H1 (cell line): ENCODE measurements at regions not wholly inside any gene's neighbourhood (a gene's known extent, or its start where the extent isn't known, plus 50 kb on each side); places are given as distances from the start of the nearest gene placed in this dataset.

ENCODE experiments used
- CTCF ChIA-PET: fragments of 300-600 bp; sonication (Branson Sonifier 250); formaldehyde crosslinking; loops from one replicate; lab custom pipeline; 2021; ENCODE audit not compliant: partially characterized antibody; lab: Charles Lee
- POLR2A ChIA-PET: fragments of 300-600 bp; sonication (Branson Sonifier 250); formaldehyde crosslinking; loops from one replicate; lab custom pipeline; 2021; ENCODE audit warnings: inconsistent platforms; ENCODE audit not compliant: partially characterized antibody; lab: Charles Lee
- DNase-seq, 2 experiments: peaks; one replicate each; pipeline versions ENCODE4 v3.0.0 to v3.0.0-alpha.2; 2010 to 2022; ENCODE audit warnings: low spot score in 2 of 2, low read depth in 1 of 2, mixed read lengths in 1 of 2
- FAIRE-seq: peaks from 2 replicates; lab custom pipeline; 2011; peaks lifted over from hg19 to GRCh38; lab: Jason Lieb, UNC
- H2AFZ ChIP-seq: 2 replicates; pipeline ENCODE4 v1.8.1; 2012; ENCODE audit warnings: low read length, inconsistent platforms
- H2AK5ac ChIP-seq: 2 replicates; pipeline ENCODE4 v1.6.1; 2013; ENCODE audit warnings: low read depth, low read length
- H2BK120ac ChIP-seq: replicated peaks from 2 replicates; pipeline ENCODE3; 2013; ENCODE audit warnings: low read depth, low read length, inconsistent platforms
- H2BK12ac ChIP-seq: 2 replicates; pipeline ENCODE4 v1.6.1; 2013; ENCODE audit warnings: low read depth, low read length
- H2BK15ac ChIP-seq: 2 replicates; pipeline ENCODE4 v1.6.1; 2013; ENCODE audit warnings: low read length
- H2BK20ac ChIP-seq: 2 replicates; pipeline ENCODE4 v1.6.1; 2013; ENCODE audit warnings: low read length
- H2BK5ac ChIP-seq: 2 replicates; pipeline ENCODE4 v1.6.1; 2013; ENCODE audit warnings: low read depth, low read length
- H3K14ac ChIP-seq: 2 replicates; pipeline ENCODE4 v1.6.1; 2013; ENCODE audit warnings: inconsistent platforms; ENCODE audit not compliant: insufficient read length
- H3K18ac ChIP-seq: 2 replicates; pipeline ENCODE4 v1.6.1; 2013; ENCODE audit warnings: low read length; ENCODE audit errors: extremely low read depth
- H3K23ac ChIP-seq: 2 replicates; pipeline ENCODE4 v1.6.1; 2013; ENCODE audit warnings: inconsistent platforms; ENCODE audit not compliant: insufficient read length
- H3K23me2 ChIP-seq: 2 replicates; pipeline ENCODE4 v1.6.1; 2013; ENCODE audit warnings: low read depth, low read length
- H3K27ac ChIP-seq: 2 replicates; pipeline ENCODE4 v1.6.1; 2011; ENCODE audit warnings: low read depth, low read length, inconsistent platforms
- H3K27me3 ChIP-seq, 4 experiments: replicated peaks in 1 of 4; 1 replicate in 1 of 4; 2 replicates in 3 of 4; pipeline versions ENCODE4 v1.6.1 to v1.8.1; 2011 to 2013; ENCODE audit warnings: low read length in 3 of 4, mild to moderate bottlenecking in 3 of 4, inconsistent platforms in 2 of 4, mixed read lengths in 2 of 4, moderate library complexity in 1 of 4; ENCODE audit not compliant: control insufficient read depth in 3 of 4, insufficient read depth in 3 of 4; ENCODE audit errors: extremely low read depth in 1 of 4
- H3K36me3 ChIP-seq, 4 experiments: 2 replicates each; pipeline versions ENCODE4 v1.6.1 to v1.8.1; 2011 to 2013; ENCODE audit warnings: mild to moderate bottlenecking in 4 of 4, low read length in 3 of 4, moderate library complexity in 2 of 4, control low read depth in 1 of 4, inconsistent platforms in 1 of 4; ENCODE audit not compliant: insufficient read depth in 4 of 4, control insufficient read depth in 2 of 4
- H3K4ac ChIP-seq: replicated peaks from 2 replicates; pipeline ENCODE3; 2013; ENCODE audit warnings: low read length, low read depth, mixed read lengths, inconsistent platforms; ENCODE audit not compliant: insufficient read length
- H3K4me1 ChIP-seq, 4 experiments: replicated peaks in 1 of 4; 1 replicate in 1 of 4; 2 replicates in 3 of 4; pipeline versions ENCODE4 v1.6.1 to v1.8.1; 2011 to 2013; ENCODE audit warnings: low read length in 3 of 4, inconsistent platforms in 2 of 4, mixed read lengths in 1 of 4; ENCODE audit not compliant: insufficient read depth in 4 of 4, control insufficient read depth in 3 of 4
- H3K4me2 ChIP-seq, 2 experiments: 2 replicates each; pipeline versions ENCODE4 v1.6.1 to v1.8.1; 2011 to 2013; ENCODE audit warnings: low read depth in 2 of 2, low read length in 2 of 2, control low read depth in 1 of 2, inconsistent platforms in 1 of 2, mild to moderate bottlenecking in 1 of 2; ENCODE audit not compliant: insufficient read depth in 1 of 2
- H3K4me3 ChIP-seq, 4 experiments: fragments of 200-600, 300-600 bp in 1 of 4; sonication (generic), shearing (Covaris generic), sonication (Bioruptor Twin) in 1 of 4; 2 replicates each; pipeline versions ENCODE4 v1.5.1 to v1.8.1; 2011 to 2016; ENCODE audit warnings: low read length in 4 of 4, low read depth in 3 of 4, control low read depth in 2 of 4, inconsistent platforms in 2 of 4, mild to moderate bottlenecking in 2 of 4, mixed read lengths in 1 of 4, moderate library complexity in 1 of 4; ENCODE audit not compliant: insufficient read depth in 2 of 4; ENCODE audit errors: extremely low read depth in 1 of 4
- H3K56ac ChIP-seq: replicated peaks from 2 replicates; pipeline ENCODE3; 2013; ENCODE audit warnings: low read depth, mild to moderate bottlenecking, mixed read lengths, low read length, inconsistent platforms; ENCODE audit not compliant: insufficient read length
- H3K79me1 ChIP-seq: 2 replicates; pipeline ENCODE4 v1.6.1; 2013; ENCODE audit warnings: low read depth, low read length, control low read depth
- H3K79me2 ChIP-seq, 2 experiments: 2 replicates each; pipeline versions ENCODE4 v1.6.1 to v1.8.1; 2012 to 2013; ENCODE audit warnings: low read length in 2 of 2, mild to moderate bottlenecking in 2 of 2, inconsistent platforms in 1 of 2; ENCODE audit not compliant: insufficient read depth in 2 of 2, control insufficient read depth in 1 of 2
- H3K9ac ChIP-seq, 4 experiments: replicated peaks in 1 of 4; 1 replicate in 1 of 4; 2 replicates in 3 of 4; pipeline versions ENCODE4 v1.6.1 to v1.8.1; 2011 to 2013; ENCODE audit warnings: low read depth in 3 of 4, low read length in 3 of 4, control low read depth in 2 of 4, mild to moderate bottlenecking in 2 of 4, moderate library complexity in 2 of 4, inconsistent platforms in 1 of 4; ENCODE audit errors: extremely low read depth in 1 of 4
- H3K9me3 ChIP-seq, 2 experiments: 2 replicates each; pipeline versions ENCODE4 v1.6.1 to v1.8.1; 2012 to 2013; ENCODE audit warnings: mild to moderate bottlenecking in 2 of 2, moderate library complexity in 2 of 2, control low read depth in 1 of 2, inconsistent platforms in 1 of 2, low read depth in 1 of 2, low read length in 1 of 2, mixed read lengths in 1 of 2; ENCODE audit not compliant: insufficient read depth in 2 of 2
- H4K20me1 ChIP-seq, 2 experiments: replicated peaks in 1 of 2; 2 replicates each; pipeline versions ENCODE3 to v1.8.1; 2011 to 2013; ENCODE audit warnings: inconsistent platforms in 2 of 2, low read length in 2 of 2, mild to moderate bottlenecking in 1 of 2; ENCODE audit not compliant: insufficient read depth in 2 of 2, control insufficient read depth in 1 of 2
- H4K5ac ChIP-seq: 2 replicates; pipeline ENCODE4 v1.6.1; 2013; ENCODE audit warnings: low read length, low read depth, mixed read lengths, inconsistent platforms; ENCODE audit not compliant: insufficient read length
- H4K8ac ChIP-seq: 2 replicates; pipeline ENCODE4 v1.8.0; 2013; ENCODE audit warnings: mild to moderate bottlenecking, moderate library complexity, low read length, inconsistent platforms; ENCODE audit not compliant: insufficient read depth; ENCODE audit errors: extremely low read depth
- H4K91ac ChIP-seq: replicated peaks from 2 replicates; pipeline ENCODE3; 2013; ENCODE audit warnings: low read length, mixed read lengths, inconsistent platforms; ENCODE audit not compliant: insufficient read length
- CTCF ChIP-seq, 3 experiments: IDR thresholded peaks; 1 replicate in 2 of 3; 2 replicates in 1 of 3; pipeline versions ENCODE4 v1.5.1 to v1.6.1; 2011; ENCODE audit warnings: low read length in 3 of 3, mild to moderate bottlenecking in 3 of 3, inconsistent platforms in 2 of 3, low read depth in 1 of 3, moderate library complexity in 1 of 3; ENCODE audit not compliant: insufficient read depth in 1 of 3; ENCODE audit errors: control extremely low read depth in 1 of 3
- RAD21 ChIP-seq, 2 experiments: IDR thresholded peaks in 1 of 2; conservative IDR thresholded peaks in 1 of 2; 2 replicates each; pipeline ENCODE4 v1.6.1; 2011; ENCODE audit warnings: low read depth in 2 of 2, low read length in 2 of 2, improper control_type of control experiment in 1 of 2, inconsistent platforms in 1 of 2, mild to moderate bottlenecking in 1 of 2, moderate library complexity in 1 of 2
- SIRT6 ChIP-seq: IDR thresholded peaks from one replicate; pipeline ENCODE4 v1.7.1; 2012; ENCODE audit warnings: low read length, inconsistent platforms
- SIX5 ChIP-seq: IDR thresholded peaks from 2 replicates; pipeline ENCODE4 v1.6.1; 2011; ENCODE audit warnings: mild to moderate bottlenecking, low read depth, low read length
- SP1 ChIP-seq: IDR thresholded peaks from 2 replicates; pipeline ENCODE4 v1.6.1; 2011; ENCODE audit warnings: low read depth, low read length
- WGBS, 2 experiments: shearing (Covaris generic) in 1 of 2; methylation state at CpG; one replicate each; pipeline versions ENCODE4 v1.1.6 to v1.1.7; 2013 to 2015; ENCODE audit warnings: low lambda C conversion rate in 2 of 2, mixed read lengths in 2 of 2, inconsistent platforms in 1 of 2, low coverage in 1 of 2, missing lambda C conversion rate in 1 of 2; ENCODE audit not compliant: insufficient replicate concordance in 2 of 2, insufficient coverage in 1 of 2, insufficient read length in 1 of 2; ENCODE audit errors: extremely low coverage in 1 of 2, missing lambda C conversion rate in 1 of 2; 5-methylcytosine and 5-hydroxymethylcytosine counted together

- POLR2A ChIA-PET, result no interaction called here
Measured at GRCh38 chr5:56489272-56489671, 256.1 kb upstream of the ANKRD55 start.

More at GRCh38 chr5:56489272-56489671, 256.1 kb upstream of the ANKRD55 start:
- Histone ChIP-seq H2BK120ac (no peak overlapping the region), H3K23ac (no peak overlapping the region), H3K79me2 (no peaks in the 10 kb centered on the region), H4K91ac (no peak overlapping the region), H3K9me3 (peaks cover 4 to 13% of the 10 kb centered on the region in 2 experiments; a peak in 2 of 4 replicates), H2BK5ac (no peak overlapping the region), H3K4me3 (no peak overlapping the region), H3K79me1 (no peaks in the 10 kb centered on the region), H3K4me2 (no peak overlapping the region), H4K8ac (no peak overlapping the region), H2AFZ (no peak overlapping the region), H3K36me3 (no peaks in the 10 kb centered on the region; a peak in 1 of 8 replicates), H3K4ac (no peak overlapping the region), H4K5ac (no peak overlapping the region), H3K27me3 (no peaks in the 10 kb centered on the region), H3K4me1 (peaks cover 0 to under 1% (median 0%) of the 10 kb centered on the region in 4 experiments; a peak in 1 of 7 replicates), H3K27ac (no peak overlapping the region), H2BK12ac (no peak overlapping the region), H3K23me2 (no peaks in the 10 kb centered on the region), H3K56ac (no peak overlapping the region), H2AK5ac (no peak overlapping the region), H4K20me1 (no peaks in the 10 kb centered on the region), H3K18ac (no peak overlapping the region), H2BK15ac (no peak overlapping the region), H3K9ac (no peak overlapping the region), H2BK20ac (no peak overlapping the region), H3K14ac (no peak overlapping the region)
- WGBS, 2 experiments, result 96% methylated on average over 4 of the region's 4 CpGs; no CpG with 5 or more reads in 1 of the 2 experiments
- CTCF ChIA-PET, result interaction anchor here (0.6 kb wide), 1 partner anchor 74 kb away, joined by 3 read pairs; no protein-coding TSS in a partner anchor
- DNase-seq, result no peak
- FAIRE-seq, result no peak
- TF ChIP-seq RAD21 (IDR thresholded peaks at IDR 0.05 in 1 of 2, conservative IDR thresholded peaks at IDR 0.05 in 1 of 2; ENCODE audit: low read depth in 2 of 2, low read length in 2 of 2) (no peak), CTCF (IDR thresholded peaks at IDR 0.05; ENCODE audit: control extremely low read depth in 1 of 3, insufficient read depth in 1 of 3, low read depth in 1 of 3, low read length in 3 of 3) (no peak), SIRT6 (no peak), SP1 (no peak), SIX5 (no peak)
